ENCODE measurements at regions not wholly inside any gene's neighbourhood (a gene's known extent, or its start where the extent isn't known, plus 50 kb on each side); places are given as distances from the start of the nearest gene placed in this dataset.

DNA sequence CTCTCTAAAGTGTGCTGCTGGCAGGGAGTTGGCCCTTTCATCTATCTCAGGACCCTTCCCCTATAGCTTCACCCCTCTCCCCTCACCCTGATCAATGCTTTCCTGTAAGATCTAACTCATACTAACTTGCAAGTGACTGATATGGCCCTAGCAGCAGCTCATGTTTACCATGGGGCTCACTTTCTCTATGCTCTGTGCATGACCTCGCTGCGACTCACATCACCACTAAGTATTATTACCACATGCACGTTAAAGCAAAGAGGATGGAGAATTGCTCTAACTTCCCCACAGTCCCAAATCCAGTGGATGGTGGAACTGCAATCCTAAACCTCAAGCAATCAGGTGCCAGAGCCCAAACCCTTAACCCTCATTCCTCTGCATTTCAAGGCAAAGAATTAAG lies 626.6 kb downstream of the MID1IP1 start:
- no peak overlapping the region for H4K8ac ChIP-seq (replicated peaks; ENCODE audit: insufficient read length, low read depth, low read length)
- H3K27me3 ChIP-seq (ENCODE audit: insufficient read depth, low read length), result no peaks in the 10 kb centered on the region
- H3K56ac ChIP-seq (ENCODE audit: insufficient read length, low read depth, low read length), result no peak overlapping the region
- Mint-ChIP-seq H3K9me3 (peaks cover 68 to 76% of the 10 kb centered on the region in 2 experiments), H3K4me3 (no peak overlapping the region), H3K4me1 (peaks cover 0 to 3% of the 10 kb centered on the region in 2 experiments; a peak in 1 of 4 replicates), H3K27me3 (ENCODE audit: low read depth) (peaks cover 2% of the 10 kb centered on the region; the same call in 1 of the 2 replicates), H3K27ac (no peak overlapping the region), H3K36me3 (ENCODE audit: insufficient read depth in 1 of 3, low read depth in 3 of 3) (peaks cover 0 to 2% (median 0%) of the 10 kb centered on the region in 3 experiments; a peak in 1 of 7 replicates)
- H2BK12ac ChIP-seq (ENCODE audit: insufficient read length, low read depth, low read length), result no peak overlapping the region
- H3K79me2 ChIP-seq (ENCODE audit: insufficient read depth, low read length), result no peaks in the 10 kb centered on the region
- H3K4me2 ChIP-seq (ENCODE audit: insufficient read depth, insufficient read length, low read length), result no peak overlapping the region
- H2AFZ ChIP-seq (ENCODE audit: low read length), result no peak overlapping the region
- no peaks in the 10 kb centered on the region for H4K20me1 ChIP-seq (ENCODE audit: control insufficient read depth, insufficient read depth, insufficient read length)
- TF ChIP-seq, protein P1, sequence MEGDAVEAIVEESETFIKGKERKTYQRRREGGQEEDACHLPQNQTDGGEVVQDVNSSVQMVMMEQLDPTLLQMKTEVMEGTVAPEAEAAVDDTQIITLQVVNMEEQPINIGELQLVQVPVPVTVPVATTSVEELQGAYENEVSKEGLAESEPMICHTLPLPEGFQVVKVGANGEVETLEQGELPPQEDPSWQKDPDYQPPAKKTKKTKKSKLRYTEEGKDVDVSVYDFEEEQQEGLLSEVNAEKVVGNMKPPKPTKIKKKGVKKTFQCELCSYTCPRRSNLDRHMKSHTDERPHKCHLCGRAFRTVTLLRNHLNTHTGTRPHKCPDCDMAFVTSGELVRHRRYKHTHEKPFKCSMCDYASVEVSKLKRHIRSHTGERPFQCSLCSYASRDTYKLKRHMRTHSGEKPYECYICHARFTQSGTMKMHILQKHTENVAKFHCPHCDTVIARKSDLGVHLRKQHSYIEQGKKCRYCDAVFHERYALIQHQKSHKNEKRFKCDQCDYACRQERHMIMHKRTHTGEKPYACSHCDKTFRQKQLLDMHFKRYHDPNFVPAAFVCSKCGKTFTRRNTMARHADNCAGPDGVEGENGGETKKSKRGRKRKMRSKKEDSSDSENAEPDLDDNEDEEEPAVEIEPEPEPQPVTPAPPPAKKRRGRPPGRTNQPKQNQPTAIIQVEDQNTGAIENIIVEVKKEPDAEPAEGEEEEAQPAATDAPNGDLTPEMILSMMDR (conservative IDR thresholded peaks at IDR 0.05), result no peak
- H4K91ac ChIP-seq (ENCODE audit: insufficient read length, low read depth, low read length), result no peak overlapping the region
- no peaks in the 10 kb centered on the region for H3K23me2 ChIP-seq (ENCODE audit: insufficient read length, low read depth, low read length, poor library complexity, severe bottlenecking)
- no peak for DNase-seq
- no peak overlapping the region for H3K23ac ChIP-seq (ENCODE audit: insufficient read length, low read depth, low read length)
- H3K4ac ChIP-seq (ENCODE audit: low read depth, low read length), result no peak overlapping the region
- no peak overlapping the region for H3K27ac ChIP-seq (ENCODE audit: insufficient read length, low read depth, low read length)
- no peak overlapping the region for H2BK5ac ChIP-seq (ENCODE audit: insufficient read length, low read length)
- no peak overlapping the region for H2AK5ac ChIP-seq (ENCODE audit: insufficient read length, low read length)
- WGBS (ENCODE audit: extremely low coverage, insufficient read length, low lambda C conversion rate), result no CpG with 5 or more reads among the region's 3 CpGs
- H4K5ac ChIP-seq (ENCODE audit: insufficient read length, low read depth, low read length), result no peak overlapping the region
- no peak overlapping the region for H2BK15ac ChIP-seq (ENCODE audit: low read depth, low read length)
- H3K14ac ChIP-seq (ENCODE audit: insufficient read depth, low read length), result no peak overlapping the region
- no peak overlapping the region for H3T11ph ChIP-seq (ENCODE audit: low read length)
- no peak overlapping the region for H2BK20ac ChIP-seq (ENCODE audit: low read depth, low read length, poor library complexity, severe bottlenecking)
- H3K79me1 ChIP-seq (ENCODE audit: insufficient read depth, low read depth, low read length, poor library complexity, severe bottlenecking), result no peaks in the 10 kb centered on the region
- no peaks in the 10 kb centered on the region for H3K9me3 ChIP-seq (ENCODE audit: control insufficient read depth, low read depth, low read length)
- H3K18ac ChIP-seq (ENCODE audit: insufficient read length, low read depth, low read length), result no peak overlapping the region
- H3K9ac ChIP-seq (ENCODE audit: extremely low read depth, insufficient read length, low read length), result no peak overlapping the region
- H3K4me1 ChIP-seq (ENCODE audit: insufficient read depth, low read length), result no peaks in the 10 kb centered on the region
- H2BK120ac ChIP-seq (ENCODE audit: low read depth, low read length, poor library complexity, severe bottlenecking), result no peak overlapping the region

All from H9 (cell line).